ENCODE measurements at regions not wholly inside any gene's neighbourhood (a gene's known extent, or its start where the extent isn't known, plus 50 kb on each side); places are given as distances from the start of the nearest gene placed in this dataset.

DNA sequence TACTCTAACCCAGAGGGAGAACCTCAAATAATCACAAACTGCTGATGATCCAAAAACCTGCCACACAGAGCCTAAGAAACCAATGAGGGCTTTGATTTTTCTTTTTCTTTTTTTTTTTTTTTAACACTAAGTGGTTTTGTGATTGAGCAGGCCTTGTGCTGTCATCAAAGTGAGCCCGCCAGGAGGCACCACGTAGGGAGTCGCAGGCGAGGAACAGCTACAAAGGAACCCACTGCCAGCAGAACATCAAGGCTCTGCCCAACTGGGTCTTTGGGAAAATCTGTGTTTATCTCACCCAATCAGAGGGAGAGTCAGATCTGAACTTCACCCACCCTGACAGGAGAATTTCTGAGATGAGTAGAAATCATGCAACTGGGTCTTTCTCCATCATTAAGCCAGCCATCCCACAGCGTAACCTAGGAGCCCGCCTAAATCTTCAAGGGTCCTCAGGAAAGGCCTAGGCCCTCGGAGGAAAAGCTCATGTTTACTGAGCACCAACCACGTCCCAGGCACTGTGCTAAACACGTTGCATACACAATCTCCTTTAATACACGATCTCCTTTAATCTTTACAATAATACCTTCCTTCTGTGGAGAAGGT is 126.9 kb upstream of the FSTL4 start:
- Histone ChIP-seq H3K36me3 (no peaks in the 10 kb centered on the region), H3K27ac (no peak overlapping the region), H3K4me1 (replicated peaks) (no peaks in the 10 kb centered on the region), H3K4me3 (no peak overlapping the region), H3K27me3 (replicated peaks; ENCODE audit: insufficient read depth) (no peaks in the 10 kb centered on the region), H3K9me3 (no peaks in the 10 kb centered on the region)
- intact Hi-C loops (cut with DNase I) = no loop called here
- TF ChIP-seq, protein P1, sequence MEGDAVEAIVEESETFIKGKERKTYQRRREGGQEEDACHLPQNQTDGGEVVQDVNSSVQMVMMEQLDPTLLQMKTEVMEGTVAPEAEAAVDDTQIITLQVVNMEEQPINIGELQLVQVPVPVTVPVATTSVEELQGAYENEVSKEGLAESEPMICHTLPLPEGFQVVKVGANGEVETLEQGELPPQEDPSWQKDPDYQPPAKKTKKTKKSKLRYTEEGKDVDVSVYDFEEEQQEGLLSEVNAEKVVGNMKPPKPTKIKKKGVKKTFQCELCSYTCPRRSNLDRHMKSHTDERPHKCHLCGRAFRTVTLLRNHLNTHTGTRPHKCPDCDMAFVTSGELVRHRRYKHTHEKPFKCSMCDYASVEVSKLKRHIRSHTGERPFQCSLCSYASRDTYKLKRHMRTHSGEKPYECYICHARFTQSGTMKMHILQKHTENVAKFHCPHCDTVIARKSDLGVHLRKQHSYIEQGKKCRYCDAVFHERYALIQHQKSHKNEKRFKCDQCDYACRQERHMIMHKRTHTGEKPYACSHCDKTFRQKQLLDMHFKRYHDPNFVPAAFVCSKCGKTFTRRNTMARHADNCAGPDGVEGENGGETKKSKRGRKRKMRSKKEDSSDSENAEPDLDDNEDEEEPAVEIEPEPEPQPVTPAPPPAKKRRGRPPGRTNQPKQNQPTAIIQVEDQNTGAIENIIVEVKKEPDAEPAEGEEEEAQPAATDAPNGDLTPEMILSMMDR (IDR thresholded peaks at IDR 0.05) = no peak
- no peak for TF ChIP-seq POLR2A (IDR thresholded peaks at IDR 0.05)
- no peak for TF ChIP-seq POLR2AphosphoS5 (IDR thresholded peaks at IDR 0.05)
- DNase-seq (ENCODE audit: low spot score) = no peak
- 91% methylated on average over 10 of the region's 10 CpGs for WGBS

DNA sequence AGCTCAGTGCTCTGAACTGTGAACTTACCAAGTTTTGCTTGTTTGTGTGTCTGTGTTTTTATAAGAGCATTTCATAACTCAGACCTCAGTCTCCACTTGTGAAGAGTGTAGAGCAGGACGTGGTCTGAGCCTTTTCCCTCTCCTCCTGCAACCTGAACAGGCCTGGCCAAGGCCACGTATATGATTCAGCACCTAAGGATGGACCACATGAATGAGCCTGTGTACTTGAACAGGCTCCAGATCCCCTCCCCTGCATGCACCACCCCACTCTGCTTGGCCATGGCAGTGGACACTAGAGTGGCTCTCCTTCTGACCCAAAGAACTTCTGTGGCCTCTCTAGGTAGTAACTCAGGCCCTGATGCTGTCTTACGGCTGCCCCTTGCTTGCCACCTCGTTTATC is 125.9 kb upstream of the FSTL4 start:
- no peak overlapping the region for H3K27ac ChIP-seq
- H3K9me3 ChIP-seq = no peaks in the 10 kb centered on the region
- 53% methylated on average over 4 of the region's 4 CpGs for WGBS
- H3K27me3 ChIP-seq (replicated peaks; ENCODE audit: insufficient read depth) = no peaks in the 10 kb centered on the region
- H3K4me3 ChIP-seq = no peak overlapping the region
- intact Hi-C loops (cut with DNase I) = no loop called here
- no peaks in the 10 kb centered on the region for H3K36me3 ChIP-seq
- H3K4me1 ChIP-seq (replicated peaks) = no peaks in the 10 kb centered on the region
- DNase-seq (ENCODE audit: low spot score) = no peak
- TF ChIP-seq POLR2A (IDR thresholded peaks at IDR 0.05) = no peak
- no peak for TF ChIP-seq POLR2AphosphoS5 (IDR thresholded peaks at IDR 0.05)
- TF ChIP-seq, protein P1 (IDR thresholded peaks at IDR 0.05) = no peak

DNA sequence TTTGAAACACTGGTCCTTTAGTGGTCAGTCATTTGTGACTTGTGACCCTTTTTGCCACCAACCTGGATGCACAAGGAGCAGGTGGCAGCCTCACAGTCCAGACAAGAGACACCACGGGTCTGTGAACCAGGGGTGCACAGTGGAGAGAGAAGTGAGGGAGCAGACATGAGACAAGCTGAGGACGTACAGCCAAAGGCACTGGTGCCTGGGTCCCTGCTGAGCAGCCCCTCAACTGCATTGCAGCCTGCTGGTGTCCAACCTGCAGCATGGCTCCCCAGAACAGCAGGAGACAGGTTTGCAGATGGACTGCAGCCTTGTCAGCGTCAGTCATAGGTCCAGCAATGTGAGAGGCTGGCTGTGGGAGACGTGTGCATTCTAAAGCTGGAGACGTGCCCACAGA is 124.2 kb upstream of the FSTL4 start:
- no peaks in the 10 kb centered on the region for H3K4me1 ChIP-seq (replicated peaks)
- no peak for DNase-seq (ENCODE audit: low spot score)
- WGBS = 83% methylated on average over 5 of the region's 5 CpGs

DNA sequence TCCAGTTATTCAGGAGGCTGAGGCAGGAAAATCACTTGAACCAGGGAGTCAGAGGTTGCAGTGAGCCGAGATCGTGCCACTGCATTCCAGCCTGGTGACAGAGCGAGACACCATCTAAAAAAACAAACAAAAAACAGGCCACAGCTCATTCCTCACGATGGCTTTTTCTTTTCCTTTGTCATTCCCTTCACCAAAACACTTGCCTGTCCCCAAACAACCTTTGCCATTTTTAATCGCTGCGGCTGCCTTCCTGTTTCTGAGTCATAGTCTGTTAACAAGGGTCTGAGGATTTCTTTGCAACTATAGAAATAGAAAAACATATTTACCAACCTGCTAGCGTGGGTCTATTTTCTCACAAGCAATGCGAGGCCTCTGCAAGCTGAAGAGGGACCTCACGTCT is 123.0 kb upstream of the FSTL4 start:
- WGBS = 39% methylated on average over 9 of the region's 9 CpGs
- H3K27ac ChIP-seq = no peak overlapping the region
- no peaks in the 10 kb centered on the region for H3K4me1 ChIP-seq (replicated peaks)
- H3K36me3 ChIP-seq = no peaks in the 10 kb centered on the region
- TF ChIP-seq POLR2A (IDR thresholded peaks at IDR 0.05) = no peak
- TF ChIP-seq, protein P1 (IDR thresholded peaks at IDR 0.05) = no peak
- TF ChIP-seq POLR2AphosphoS5 (IDR thresholded peaks at IDR 0.05) = no peak
- intact Hi-C loops (cut with DNase I) = no loop called here
- no peaks in the 10 kb centered on the region for H3K9me3 ChIP-seq
- DNase-seq (ENCODE audit: low spot score) = no peak
- H3K27me3 ChIP-seq (replicated peaks; ENCODE audit: insufficient read depth) = no peaks in the 10 kb centered on the region
- no peak overlapping the region for H3K4me3 ChIP-seq

More for the DNA sequence above, 124.2 kb upstream of the FSTL4 start:
- intact Hi-C loops (cut with DNase I) = no loop called here
- H3K9me3 ChIP-seq = no peaks in the 10 kb centered on the region
- no peaks in the 10 kb centered on the region for H3K27me3 ChIP-seq (replicated peaks; ENCODE audit: insufficient read depth)
- TF ChIP-seq POLR2AphosphoS5 (IDR thresholded peaks at IDR 0.05) (no peak), POLR2A (IDR thresholded peaks at IDR 0.05) (no peak)
- TF ChIP-seq, protein P1 (IDR thresholded peaks at IDR 0.05) = no peak
- no peaks in the 10 kb centered on the region for H3K36me3 ChIP-seq
- no peak overlapping the region for H3K4me3 ChIP-seq
- H3K27ac ChIP-seq = no peak overlapping the region

DNA sequence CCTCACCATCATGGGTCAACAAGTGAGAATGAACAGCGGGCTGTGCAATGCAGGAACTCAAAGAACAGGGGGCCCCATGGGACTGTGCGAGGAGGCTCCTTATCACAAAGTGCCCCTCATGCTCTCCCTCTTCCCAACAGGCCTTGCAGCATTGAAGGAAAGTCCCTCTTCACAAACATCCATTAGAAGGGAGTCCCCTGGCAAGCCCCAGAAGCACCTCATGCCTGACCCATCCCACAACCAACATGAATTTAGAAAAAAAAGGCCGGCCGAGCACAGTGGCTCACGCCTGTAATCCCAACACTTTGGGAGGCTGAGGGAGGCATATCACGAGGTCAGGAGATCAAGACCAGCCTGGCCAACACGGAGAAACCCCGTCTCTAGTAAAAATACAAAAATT is 122.6 kb upstream of the FSTL4 start:
- TF ChIP-seq POLR2AphosphoS5 (IDR thresholded peaks at IDR 0.05) = no peak
- no peak for TF ChIP-seq POLR2A (IDR thresholded peaks at IDR 0.05)
- TF ChIP-seq, protein P1 (IDR thresholded peaks at IDR 0.05) = no peak
- intact Hi-C loops (cut with DNase I) = no loop called here
- 89% methylated on average over 8 of the region's 8 CpGs for WGBS
- DNase-seq (ENCODE audit: low spot score) = no peak
- Histone ChIP-seq H3K36me3 (no peaks in the 10 kb centered on the region), H3K27me3 (replicated peaks; ENCODE audit: insufficient read depth) (no peaks in the 10 kb centered on the region), H3K9me3 (no peaks in the 10 kb centered on the region), H3K4me3 (no peak overlapping the region), H3K27ac (no peak overlapping the region), H3K4me1 (replicated peaks) (no peaks in the 10 kb centered on the region)

Data from prostate gland (tissue), 2 donors.